Esophagus muscularis mucosa (tissue), 3 donors: ENCODE measurements at regions not wholly inside any gene's neighbourhood (a gene's known extent, or its start where the extent isn't known, plus 50 kb on each side); places are given as distances from the start of the nearest gene placed in this dataset.

Experiments
- CTCF ChIP-seq, 3 experiments: fragments of 200-600 bp in 2 of 3; fragments of 450-650 bp in 1 of 3; sonication (generic) in 2 of 3; IDR thresholded peaks; one replicate each; pipeline ENCODE4 v1.5.1; 2017 to 2019; ENCODE audit warnings: antibody characterized with exemption in 3 of 3, mild to moderate bottlenecking in 2 of 3, moderate library complexity in 1 of 3
- POLR2A ChIP-seq: fragments of 450-650 bp; IDR thresholded peaks from one replicate; pipeline ENCODE4 v1.6.1; 2017; ENCODE audit warnings: antibody characterized with exemption, moderate library complexity, mild to moderate bottlenecking, low read depth

- no peak for TF ChIP-seq POLR2A
- TF ChIP-seq CTCF (IDR thresholded peaks at IDR 0.05) = no peak
These were observed 363.6 kb downstream of the BRD1 start for GRCh38 chr22:49464037-49464436.
